Activated CD8-positive, alpha-beta T cell treated with anti-CD3 and anti-CD28 coated beads for 36 hours (primary cell): ENCODE measurements at regions not wholly inside any gene's neighbourhood (a gene's known extent, or its start where the extent isn't known, plus 50 kb on each side); places are given as distances from the start of the nearest gene placed in this dataset.

Source experiments
- ATAC-seq: fragments of 200-7000 bp; cut with Tn5 transposase; one replicate; pipeline ENCODE4 v1.10.0; 2021; ENCODE audit warnings: mild to moderate bottlenecking, moderate library complexity
- CTCF ChIA-PET: fragments of 350-600 bp; sonication (Branson Sonifier 250); formaldehyde crosslinking; loops from one replicate; lab custom pipeline; 2021; ENCODE audit warnings: antibody characterized with exemption; lab: Charles Lee
- POLR2A ChIA-PET: fragments of 350-600 bp; sonication (Branson Sonifier 250); formaldehyde crosslinking; loops from one replicate; lab custom pipeline; 2021; ENCODE audit warnings: antibody characterized with exemption; lab: Charles Lee
- DNase-seq: peaks from one replicate; pipeline ENCODE4 v3.0.0-alpha.2; 2020
- H3K27ac Mint-ChIP-seq: one replicate; pipeline ENCODE4 v1.8.0; 2021; ENCODE audit warnings: mild to moderate bottlenecking, mixed read lengths
- H3K27me3 Mint-ChIP-seq: one replicate; pipeline ENCODE4 v1.8.0; 2021; ENCODE audit warnings: mixed read lengths
- H3K36me3 Mint-ChIP-seq: one replicate; pipeline ENCODE4 v1.8.0; 2021; ENCODE audit warnings: low read depth, mixed read lengths
- H3K4me1 Mint-ChIP-seq: one replicate; pipeline ENCODE4 v1.8.0; 2021; ENCODE audit warnings: low read depth, mixed read lengths
- H3K4me3 Mint-ChIP-seq: one replicate; pipeline ENCODE4 v1.8.0; 2021; ENCODE audit warnings: mild to moderate bottlenecking, moderate library complexity, mixed read lengths
- H3K9me3 Mint-ChIP-seq: one replicate; pipeline ENCODE4 v1.8.0; 2021; ENCODE audit warnings: mixed read lengths
- CTCF ChIP-seq: fragments of 200-600 bp; IDR thresholded peaks from one replicate; pipeline ENCODE4 v1.8.0; 2022; ENCODE audit warnings: antibody characterized with exemption, mild to moderate bottlenecking
- intact Hi-C: fragments of 100-400 bp; cut with micrococcal nuclease; formaldehyde crosslinking; loops from one replicate; pipeline ENCODE4 v1.10.0; 2022

GRCh38 chr1:47551971-47552528 lies 114.2 kb downstream of the FOXD2 start:
- CTCF ChIA-PET, result no interaction called here
- no peak overlapping the region for H3K27ac Mint-ChIP-seq

GRCh38 chr1:47554082-47554481 lies 116.2 kb downstream of the FOXD2 start:
- H3K9me3 Mint-ChIP-seq, result no peaks in the 10 kb centered on the region
- TF ChIP-seq CTCF, result no peak
- no peak overlapping the region for H3K4me3 Mint-ChIP-seq
- DNase-seq, result no peak
- intact Hi-C loops, result no loop called here
- no peaks in the 10 kb centered on the region for H3K4me1 Mint-ChIP-seq
- ChIA-PET CTCF (no interaction called here), POLR2A (no interaction called here)
- H3K27me3 Mint-ChIP-seq, result peaks cover 11% of the 10 kb centered on the region
- no peak for ATAC-seq
- no peaks in the 10 kb centered on the region for H3K36me3 Mint-ChIP-seq
- no peak overlapping the region for H3K27ac Mint-ChIP-seq

More at GRCh38 chr1:47551971-47552528, 114.2 kb downstream of the FOXD2 start:
- H3K9me3 Mint-ChIP-seq, result no peaks in the 10 kb centered on the region
- no peak for DNase-seq
- intact Hi-C loops, result no loop called here
- ATAC-seq, result no peak
- H3K27me3 Mint-ChIP-seq, result peaks cover 11% of the 10 kb centered on the region
- no peak overlapping the region for H3K4me3 Mint-ChIP-seq
- no peak for TF ChIP-seq CTCF
- H3K36me3 Mint-ChIP-seq, result no peaks in the 10 kb centered on the region
- no peaks in the 10 kb centered on the region for H3K4me1 Mint-ChIP-seq
- POLR2A ChIA-PET, result no interaction called here

GRCh38 chr1:47554901-47555300 lies 117.1 kb downstream of the FOXD2 start:
- ATAC-seq (no peak), DNase-seq (no peak)
- H3K4me1 Mint-ChIP-seq, result no peaks in the 10 kb centered on the region
- POLR2A ChIA-PET, result interaction anchor here (0.6 kb wide), 1 partner anchor 32 kb away, joined by 3 read pairs; no protein-coding TSS in a partner anchor
- H3K4me3 Mint-ChIP-seq, result no peak overlapping the region
- H3K36me3 Mint-ChIP-seq, result no peaks in the 10 kb centered on the region
- H3K27me3 Mint-ChIP-seq, result peaks cover 11% of the 10 kb centered on the region
- no peak for TF ChIP-seq CTCF
- CTCF ChIA-PET, result interaction anchor here (0.9 kb wide), 1 partner anchor 86 kb away, joined by 4 read pairs; no protein-coding TSS in a partner anchor
- intact Hi-C loops, result no loop called here
- no peak overlapping the region for H3K27ac Mint-ChIP-seq
- no peaks in the 10 kb centered on the region for H3K9me3 Mint-ChIP-seq

- H3K27me3 Mint-ChIP-seq, result peaks cover 11% of the 10 kb centered on the region
- no peaks in the 10 kb centered on the region for H3K36me3 Mint-ChIP-seq
- DNase-seq (no peak), ATAC-seq (no peak)
- POLR2A ChIA-PET, result interaction anchor here (0.6 kb wide), 1 partner anchor 31 kb away, joined by 3 read pairs; no protein-coding TSS in a partner anchor
- no peak overlapping the region for H3K27ac Mint-ChIP-seq
- no peaks in the 10 kb centered on the region for H3K9me3 Mint-ChIP-seq
- CTCF ChIA-PET, result interaction anchor here (0.9 kb wide), 1 partner anchor 86 kb away, joined by 4 read pairs; no protein-coding TSS in a partner anchor
- no peak for TF ChIP-seq CTCF
- intact Hi-C loops, result no loop called here
- no peaks in the 10 kb centered on the region for H3K4me1 Mint-ChIP-seq
- no peak overlapping the region for H3K4me3 Mint-ChIP-seq
Observed at GRCh38 chr1:47555306-47555705, 117.5 kb downstream of the FOXD2 start.

- TF ChIP-seq CTCF, result no peak
- ATAC-seq, result no peak
- no peak overlapping the region for H3K27ac Mint-ChIP-seq
- ChIA-PET POLR2A (no interaction called here), CTCF (no interaction called here)
- no peaks in the 10 kb centered on the region for H3K4me1 Mint-ChIP-seq
- H3K4me3 Mint-ChIP-seq, result no peak overlapping the region
- peaks cover 11% of the 10 kb centered on the region for H3K27me3 Mint-ChIP-seq
- no peaks in the 10 kb centered on the region for H3K9me3 Mint-ChIP-seq
- DNase-seq, result no peak
- intact Hi-C loops, result no loop called here
- no peaks in the 10 kb centered on the region for H3K36me3 Mint-ChIP-seq
Observed at GRCh38 chr1:47555841-47556560, 118.2 kb downstream of the FOXD2 start.
